Osteoblast (primary cell): ENCODE measurements at regions not wholly inside any gene's neighbourhood (a gene's known extent, or its start where the extent isn't known, plus 50 kb on each side); places are given as distances from the start of the nearest gene placed in this dataset.
"Not testable (repeated sequence)": the region's sequence is repeated elsewhere in the genome, so short reads cannot be mapped to it uniquely, and the experiment has no call there.

Source experiments
- DNase-seq: peaks from one replicate; pipeline ENCODE4 v3.0.0; 2011; ENCODE audit warnings: low spot score, mixed read lengths; ENCODE audit not compliant: insufficient read length; ENCODE audit errors: missing footprints
- H2AFZ ChIP-seq: 2 replicates; pipeline ENCODE4 v1.6.0; 2011; ENCODE audit warnings: mild to moderate bottlenecking, low read length
- H3K27ac ChIP-seq: 2 replicates; pipeline ENCODE4 v1.5.1; 2011; ENCODE audit warnings: mild to moderate bottlenecking, low read depth, low read length, moderate library complexity
- H3K27me3 ChIP-seq: 2 replicates; pipeline ENCODE4 v1.6.0; 2012; ENCODE audit warnings: mild to moderate bottlenecking, control low read depth, inconsistent platforms, low read length, moderate library complexity; ENCODE audit not compliant: insufficient read depth
- H3K36me3 ChIP-seq: 2 replicates; pipeline ENCODE4 v1.5.1; 2011; ENCODE audit warnings: mild to moderate bottlenecking, low read length, control low read depth, moderate library complexity; ENCODE audit not compliant: insufficient read depth
- H3K4me1 ChIP-seq: 2 replicates; pipeline ENCODE4 v1.5.1; 2011; ENCODE audit warnings: mild to moderate bottlenecking, low read length, control low read depth, moderate library complexity; ENCODE audit not compliant: insufficient read depth
- H3K4me2 ChIP-seq: 2 replicates; pipeline ENCODE4 v1.6.0; 2011; ENCODE audit warnings: mild to moderate bottlenecking, low read length; ENCODE audit not compliant: insufficient read depth
- H3K4me3 ChIP-seq: fragments of 200-600 bp; sonication (generic); 3 replicates; pipeline ENCODE4 v1.5.1; 2012; ENCODE audit warnings: mild to moderate bottlenecking, low read length, inconsistent platforms; ENCODE audit not compliant: insufficient read depth
- H3K79me2 ChIP-seq: 2 replicates; pipeline ENCODE4 v1.6.0; 2012; ENCODE audit warnings: mild to moderate bottlenecking, low read length, control low read depth, inconsistent platforms; ENCODE audit not compliant: insufficient read depth
- H3K9me3 ChIP-seq: 2 replicates; pipeline ENCODE4 v1.5.1; 2011; ENCODE audit warnings: low read depth, low read length, control low read depth
- H4K20me1 ChIP-seq: 2 replicates; pipeline ENCODE4 v1.6.0; 2012; ENCODE audit warnings: mild to moderate bottlenecking, low read length, control low read depth; ENCODE audit not compliant: insufficient read depth
- TF ChIP-seq, protein P1 (sequence below): IDR thresholded peaks from 2 replicates; pipeline ENCODE4 v1.5.1; 2011; ENCODE audit warnings: mild to moderate bottlenecking, low read depth, low read length, moderate library complexity; ENCODE audit errors: extremely low read depth

DNA sequence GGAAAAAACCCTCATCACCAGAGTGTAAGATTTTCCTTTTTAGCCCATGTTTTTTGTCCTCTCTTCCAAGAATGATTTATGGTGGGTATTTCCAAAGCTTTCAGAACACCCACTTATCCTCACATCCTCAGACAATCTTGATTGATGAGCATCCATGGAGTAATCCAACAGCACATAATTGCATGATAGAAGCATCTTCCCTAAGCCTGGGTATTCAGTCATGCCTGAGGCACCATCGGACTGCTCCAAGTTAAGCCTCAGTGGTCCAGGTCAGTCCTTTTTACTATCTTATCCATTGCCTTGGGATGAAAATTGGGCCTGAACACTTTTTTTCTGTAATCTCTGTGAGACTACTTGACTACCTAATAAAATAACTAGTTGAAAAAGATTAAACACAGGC, 676.0 kb upstream of the SEMA6D start:
- no peaks in the 10 kb centered on the region for H3K4me1 ChIP-seq
- no peak overlapping the region for H3K27ac ChIP-seq
- H4K20me1 ChIP-seq, result no peaks in the 10 kb centered on the region
- H3K4me2 ChIP-seq, result no peak overlapping the region
- no peaks in the 10 kb centered on the region for H3K27me3 ChIP-seq
- no peak for DNase-seq
- TF ChIP-seq, protein P1, sequence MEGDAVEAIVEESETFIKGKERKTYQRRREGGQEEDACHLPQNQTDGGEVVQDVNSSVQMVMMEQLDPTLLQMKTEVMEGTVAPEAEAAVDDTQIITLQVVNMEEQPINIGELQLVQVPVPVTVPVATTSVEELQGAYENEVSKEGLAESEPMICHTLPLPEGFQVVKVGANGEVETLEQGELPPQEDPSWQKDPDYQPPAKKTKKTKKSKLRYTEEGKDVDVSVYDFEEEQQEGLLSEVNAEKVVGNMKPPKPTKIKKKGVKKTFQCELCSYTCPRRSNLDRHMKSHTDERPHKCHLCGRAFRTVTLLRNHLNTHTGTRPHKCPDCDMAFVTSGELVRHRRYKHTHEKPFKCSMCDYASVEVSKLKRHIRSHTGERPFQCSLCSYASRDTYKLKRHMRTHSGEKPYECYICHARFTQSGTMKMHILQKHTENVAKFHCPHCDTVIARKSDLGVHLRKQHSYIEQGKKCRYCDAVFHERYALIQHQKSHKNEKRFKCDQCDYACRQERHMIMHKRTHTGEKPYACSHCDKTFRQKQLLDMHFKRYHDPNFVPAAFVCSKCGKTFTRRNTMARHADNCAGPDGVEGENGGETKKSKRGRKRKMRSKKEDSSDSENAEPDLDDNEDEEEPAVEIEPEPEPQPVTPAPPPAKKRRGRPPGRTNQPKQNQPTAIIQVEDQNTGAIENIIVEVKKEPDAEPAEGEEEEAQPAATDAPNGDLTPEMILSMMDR, result no peak
- no peak overlapping the region for H2AFZ ChIP-seq
- H3K9me3 ChIP-seq, result peaks cover 1% of the 10 kb centered on the region
- no peak overlapping the region for H3K4me3 ChIP-seq
- H3K79me2 ChIP-seq, result no peaks in the 10 kb centered on the region
- H3K36me3 ChIP-seq, result no peaks in the 10 kb centered on the region

DNA sequence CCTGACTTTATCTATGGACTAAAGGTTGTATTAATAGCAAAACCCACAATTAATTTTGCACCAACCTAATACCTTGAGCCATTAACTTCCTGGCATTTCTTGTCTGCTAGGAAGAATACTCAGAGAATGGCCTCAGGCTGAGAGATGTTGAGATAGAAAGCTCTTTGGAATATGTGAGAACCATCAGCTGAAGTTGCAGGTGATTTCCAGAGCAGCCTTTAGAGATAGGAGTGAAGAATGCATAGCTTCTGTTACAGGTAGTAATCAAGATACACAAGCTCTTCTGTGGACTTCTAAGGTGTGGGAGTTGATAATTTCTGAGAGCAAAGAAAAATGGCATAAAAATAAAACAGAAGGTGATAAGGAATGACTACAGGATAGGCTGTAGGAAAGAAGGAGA, 669.3 kb upstream of the SEMA6D start:
- not testable (repeated sequence) for H3K27ac ChIP-seq, H2AFZ ChIP-seq, H3K4me2 ChIP-seq, H3K79me2 ChIP-seq, H4K20me1 ChIP-seq, DNase-seq, H3K36me3 ChIP-seq, H3K4me1 ChIP-seq, H3K27me3 ChIP-seq, H3K4me3 ChIP-seq, H3K9me3 ChIP-seq

DNA sequence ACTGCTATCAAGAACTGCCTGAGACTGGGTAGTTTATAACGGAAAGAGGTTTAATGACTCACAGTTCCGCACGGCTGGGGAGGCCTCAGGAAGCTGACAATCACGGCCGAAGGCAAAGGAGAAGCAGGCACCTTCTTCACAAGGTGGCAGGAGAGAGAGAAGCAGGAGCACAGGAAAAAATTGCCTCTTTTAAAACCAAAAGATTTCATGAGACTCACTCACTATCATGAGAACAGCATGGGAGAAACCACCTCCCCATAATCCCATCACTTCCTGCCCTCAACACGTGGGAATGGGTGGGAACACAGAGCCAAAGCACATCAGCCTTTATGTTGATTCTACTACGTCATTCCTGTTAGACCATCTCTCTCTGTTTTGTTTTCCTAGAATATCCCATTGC, 650.9 kb upstream of the SEMA6D start:
- H3K79me2 ChIP-seq, result no peaks in the 10 kb centered on the region

DNA sequence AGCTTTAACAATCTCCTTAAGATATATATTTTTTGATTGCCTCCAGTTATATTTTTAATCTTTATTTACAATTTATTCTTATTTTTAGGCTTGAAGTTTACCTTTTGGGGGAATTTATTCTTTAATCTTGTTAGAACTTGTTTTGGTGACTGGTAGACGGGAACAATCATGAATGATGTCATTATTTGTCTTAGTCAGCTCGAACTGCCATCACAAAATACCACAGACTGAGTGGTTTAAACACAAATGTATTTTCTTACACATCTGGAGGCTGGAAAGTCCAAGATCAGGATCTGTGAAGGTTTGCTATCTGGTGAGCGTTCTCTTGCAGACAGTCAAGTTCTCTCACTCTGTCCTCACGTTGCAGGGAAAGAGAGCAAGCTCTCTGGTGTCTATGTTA, 639.5 kb upstream of the SEMA6D start:
- H3K4me2 ChIP-seq, H3K4me1 ChIP-seq, H2AFZ ChIP-seq, H3K79me2 ChIP-seq, DNase-seq, H3K27ac ChIP-seq, H3K36me3 ChIP-seq, H3K27me3 ChIP-seq, H3K4me3 ChIP-seq, H4K20me1 ChIP-seq, H3K9me3 ChIP-seq: not testable (repeated sequence)

More for the DNA sequence above, 650.9 kb upstream of the SEMA6D start:
- Histone ChIP-seq H3K4me1 (no peaks in the 10 kb centered on the region), H3K36me3 (no peaks in the 10 kb centered on the region), H3K27me3 (no peaks in the 10 kb centered on the region), H2AFZ (no peak overlapping the region), H3K9me3 (no peaks in the 10 kb centered on the region), H3K27ac (no peak overlapping the region), H4K20me1 (no peaks in the 10 kb centered on the region), H3K4me2 (no peak overlapping the region), H3K4me3 (no peak overlapping the region)
- TF ChIP-seq, protein P1, result no peak
- DNase-seq, result no peak

DNA sequence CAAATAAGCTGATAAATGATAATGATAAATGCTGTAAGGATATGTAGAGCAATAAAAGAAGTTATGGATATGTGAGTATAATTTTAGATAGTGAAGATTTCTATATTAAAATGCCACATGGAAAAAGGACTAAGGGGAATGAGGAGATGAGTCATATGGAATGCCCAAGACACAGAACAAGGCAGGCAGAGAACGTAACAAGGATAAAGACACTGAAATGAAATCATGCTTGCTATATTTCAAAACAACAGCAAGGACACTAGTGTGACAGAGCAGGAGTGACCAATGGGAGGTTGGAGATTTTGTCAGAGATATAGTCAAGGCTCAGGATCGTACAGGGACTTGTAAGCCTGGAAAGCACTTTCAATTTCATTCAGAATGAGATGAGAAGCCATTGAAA, 621.5 kb upstream of the SEMA6D start:
- no peak for DNase-seq
- no peaks in the 10 kb centered on the region for H3K9me3 ChIP-seq
- H3K4me3 ChIP-seq, result no peak overlapping the region
- no peak overlapping the region for H2AFZ ChIP-seq
- no peak overlapping the region for H3K27ac ChIP-seq
- no peaks in the 10 kb centered on the region for H3K4me1 ChIP-seq
- H3K79me2 ChIP-seq, result no peaks in the 10 kb centered on the region
- no peaks in the 10 kb centered on the region for H4K20me1 ChIP-seq
- TF ChIP-seq, protein P1, result no peak
- no peaks in the 10 kb centered on the region for H3K27me3 ChIP-seq
- no peaks in the 10 kb centered on the region for H3K36me3 ChIP-seq
- no peak overlapping the region for H3K4me2 ChIP-seq

DNA sequence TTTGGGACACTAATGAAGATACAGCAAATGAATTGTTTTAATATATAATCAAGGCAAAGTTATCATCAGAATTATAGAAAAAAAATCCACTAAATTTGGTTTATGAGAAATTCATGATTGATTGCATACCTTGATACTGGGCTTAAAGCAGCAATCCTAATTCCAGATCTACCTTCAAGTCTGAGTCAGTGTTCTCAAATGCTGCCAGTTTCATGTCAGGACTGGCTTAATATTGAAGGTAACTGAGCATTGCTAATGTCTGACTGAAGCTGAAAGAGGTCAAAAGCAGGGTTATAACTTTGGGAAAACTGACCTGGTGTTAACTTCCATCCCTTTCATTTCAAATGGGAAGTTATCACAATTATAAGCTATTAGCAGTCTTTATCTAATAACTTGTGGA, 618.8 kb upstream of the SEMA6D start:
- not testable (repeated sequence) for H2AFZ ChIP-seq, H3K4me2 ChIP-seq, H3K27ac ChIP-seq, H3K4me3 ChIP-seq, H3K36me3 ChIP-seq, H3K9me3 ChIP-seq, H3K27me3 ChIP-seq, H4K20me1 ChIP-seq, DNase-seq, H3K4me1 ChIP-seq, H3K79me2 ChIP-seq

DNA sequence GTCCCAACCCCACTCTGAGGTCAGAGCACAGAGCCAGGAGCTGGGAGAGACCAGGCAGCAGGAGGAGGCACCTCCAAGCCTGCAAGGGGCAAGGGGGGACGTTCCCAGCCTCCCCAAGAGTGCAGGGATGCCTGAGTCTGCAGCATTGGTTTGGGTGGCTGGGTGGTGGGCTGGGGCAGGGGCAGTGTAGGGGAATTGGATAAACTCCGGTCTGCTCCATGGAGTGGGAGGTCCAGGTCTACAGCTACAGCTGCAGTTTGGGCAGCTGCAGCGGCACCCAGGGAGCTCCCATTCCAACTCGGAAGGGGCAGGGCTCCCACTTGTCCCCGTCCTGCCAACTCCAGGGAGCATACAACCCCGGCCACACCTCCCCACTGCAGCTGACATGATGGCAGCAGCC, 617.5 kb upstream of the SEMA6D start:
- not testable (repeated sequence) for H3K9me3 ChIP-seq, DNase-seq, H2AFZ ChIP-seq, H3K36me3 ChIP-seq, H3K27ac ChIP-seq, H3K4me3 ChIP-seq, H3K79me2 ChIP-seq, H4K20me1 ChIP-seq, H3K27me3 ChIP-seq, H3K4me1 ChIP-seq, H3K4me2 ChIP-seq
